ENCODE measurements at regions not wholly inside any gene's neighbourhood (a gene's known extent, or its start where the extent isn't known, plus 50 kb on each side); places are given as distances from the start of the nearest gene placed in this dataset.
"Not testable (repeated sequence)": the region's sequence is repeated elsewhere in the genome, so short reads cannot be mapped to it uniquely, and the experiment has no call there.

GRCh38 chr2:123359636-123360035 lies 665.5 kb upstream of the CNTNAP5 start:
- DNase-seq = peak; percentile 2

- no peak for DNase-seq
Observed at GRCh38 chr2:123362671-123363440, 662.2 kb upstream of the CNTNAP5 start.

GRCh38 chr2:123363826-123364225 lies 661.3 kb upstream of the CNTNAP5 start:
- DNase-seq = no peak

GRCh38 chr2:123364243-123364896 lies 660.7 kb upstream of the CNTNAP5 start:
- no peak for DNase-seq

GRCh38 chr2:123366239-123366837 lies 658.7 kb upstream of the CNTNAP5 start:
- no peak for DNase-seq

- no peak for DNase-seq
Observed at GRCh38 chr2:123370186-123370585, 654.9 kb upstream of the CNTNAP5 start.

GRCh38 chr2:123371535-123371934 lies 653.6 kb upstream of the CNTNAP5 start:
- no peak for DNase-seq

- DNase-seq = peak; percentile 64
Observed at GRCh38 chr2:123380370-123380935, 644.6 kb upstream of the CNTNAP5 start.

GRCh38 chr2:123415678-123416077 lies 609.4 kb upstream of the CNTNAP5 start:
- no peak for DNase-seq

GRCh38 chr2:123419976-123420375 lies 605.1 kb upstream of the CNTNAP5 start:
- no peak for DNase-seq

GRCh38 chr2:123434546-123435395 lies 590.3 kb upstream of the CNTNAP5 start:
- DNase-seq = no peak

GRCh38 chr2:123438251-123438650 lies 586.8 kb upstream of the CNTNAP5 start:
- no peak for DNase-seq

GRCh38 chr2:123438675-123439074 lies 586.4 kb upstream of the CNTNAP5 start:
- DNase-seq = no peak

- DNase-seq = no peak
Observed at GRCh38 chr2:123448801-123449200, 576.3 kb upstream of the CNTNAP5 start.

- no peak for DNase-seq
Observed at GRCh38 chr2:123451542-123451941, 573.5 kb upstream of the CNTNAP5 start.

- no peak for DNase-seq
Observed at GRCh38 chr2:123453046-123453700, 571.9 kb upstream of the CNTNAP5 start.

GRCh38 chr2:123453772-123454171 lies 571.3 kb upstream of the CNTNAP5 start:
- DNase-seq = no peak

GRCh38 chr2:123455234-123455633 lies 569.9 kb upstream of the CNTNAP5 start:
- DNase-seq = not testable (repeated sequence)

GRCh38 chr2:123456416-123456815 lies 568.7 kb upstream of the CNTNAP5 start:
- DNase-seq = no peak

- DNase-seq = no peak
Observed at GRCh38 chr2:123463886-123464285, 561.2 kb upstream of the CNTNAP5 start.

- no peak for DNase-seq
Observed at GRCh38 chr2:123468071-123468470, 557.0 kb upstream of the CNTNAP5 start.

- no peak for DNase-seq
Observed at GRCh38 chr2:123481406-123481805, 543.7 kb upstream of the CNTNAP5 start.
